HCT116 (cell line): ENCODE measurements at regions not wholly inside any gene's neighbourhood (a gene's known extent, or its start where the extent isn't known, plus 50 kb on each side); places are given as distances from the start of the nearest gene placed in this dataset.

Source experiments
- CEBPB ChIP-seq: IDR thresholded peaks from 2 replicates; pipeline ENCODE4 v1.6.1; 2012; ENCODE audit warnings: low read depth
- CTCF ChIP-seq, 3 experiments: fragments of 200-600 bp in 1 of 3; sonication (generic) in 1 of 3; IDR thresholded peaks in 2 of 3; conservative IDR thresholded peaks in 1 of 3; 2 replicates each; pipeline ENCODE4 v1.5.1; 2012 to 2017; ENCODE audit warnings: low read depth in 2 of 3, low read length in 2 of 3, antibody characterized with exemption in 1 of 3, borderline replicate concordance in 1 of 3, control low read depth in 1 of 3, mild to moderate bottlenecking in 1 of 3, mixed read lengths in 1 of 3, mixed run types in 1 of 3, moderate library complexity in 1 of 3; ENCODE audit not compliant: insufficient read depth in 1 of 3
- EGR1 ChIP-seq: IDR thresholded peaks from 2 replicates; pipeline ENCODE4 v1.6.1; 2012; ENCODE audit warnings: low read depth
- EZH2 ChIP-seq: fragments of 200-600 bp; sonication (generic); IDR thresholded peaks from 2 replicates; pipeline ENCODE4 v1.6.1; 2017; ENCODE audit warnings: antibody characterized with exemption, mixed run types
- POLR2A ChIP-seq: IDR thresholded peaks from 2 replicates; pipeline ENCODE4 v1.7.0; 2011; ENCODE audit warnings: borderline replicate concordance; ENCODE audit not compliant: insufficient read depth, insufficient read length; ENCODE audit errors: extremely low read depth
- POLR2AphosphoS5 ChIP-seq: IDR thresholded peaks from 2 replicates; pipeline ENCODE4 v1.6.1; 2011; ENCODE audit warnings: mild to moderate bottlenecking, low read depth, low read length, moderate library complexity
- RAD21 ChIP-seq: IDR thresholded peaks from 2 replicates; pipeline ENCODE4 v1.6.1; 2012; ENCODE audit warnings: low read depth, mild to moderate bottlenecking
- REST ChIP-seq: IDR thresholded peaks from 2 replicates; pipeline ENCODE4 v1.6.1; 2012; ENCODE audit warnings: low read depth
- TCF7L2 ChIP-seq: IDR thresholded peaks from 2 replicates; pipeline ENCODE4 v1.7.0; 2011; ENCODE audit warnings: borderline replicate concordance, inconsistent platforms; ENCODE audit not compliant: insufficient read depth, insufficient read length; ENCODE audit errors: extremely low read depth

GRCh38 chr5:21168557-21168956, 1180.6 kb upstream of the CDH18 start:
- TF ChIP-seq REST (no peak), CTCF (IDR thresholded peaks at IDR 0.05 in 2 of 3, conservative IDR thresholded peaks at IDR 0.05 in 1 of 3; ENCODE audit: borderline replicate concordance in 1 of 3, insufficient read depth in 1 of 3, low read depth in 2 of 3, low read length in 2 of 3) (no peak), POLR2AphosphoS5 (no peak), EZH2 (no peak), CEBPB (no peak), TCF7L2 (no peak), POLR2A (no peak), EGR1 (no peak), RAD21 (no peak)
